Renal cortex interstitium (tissue), 11 donors: ENCODE measurements at regions not wholly inside any gene's neighbourhood (a gene's known extent, or its start where the extent isn't known, plus 50 kb on each side); places are given as distances from the start of the nearest gene placed in this dataset.

ENCODE experiments used
- DNase-seq, 11 donors: peaks; one replicate each; pipeline ENCODE4 v3.0.0-alpha.2; 2013; ENCODE audit warnings: low read depth in 9 of 11, low spot score in 4 of 11; ENCODE audit errors: extremely low read depth in 1 of 11

DNA sequence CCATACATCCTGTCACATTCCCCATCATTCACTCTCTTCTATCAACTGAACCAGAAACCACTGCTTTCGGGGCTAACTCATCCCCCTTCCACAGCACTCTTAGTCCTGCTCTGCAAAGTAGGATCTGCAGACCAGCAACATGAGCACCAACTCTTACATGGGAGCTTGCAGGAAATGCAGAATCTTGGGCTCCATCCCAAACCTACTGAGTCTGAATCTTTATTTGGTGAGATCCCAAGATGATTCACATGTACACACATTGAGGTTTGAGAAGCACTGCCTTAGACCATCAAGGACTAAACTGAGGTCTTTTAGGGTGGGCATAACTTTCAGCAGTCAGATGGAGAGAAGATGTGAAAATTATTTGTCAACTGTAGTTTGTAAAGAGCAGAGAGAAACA lies 235.6 kb upstream of the EPHA4 start:
- DNase-seq, result no peak

DNA sequence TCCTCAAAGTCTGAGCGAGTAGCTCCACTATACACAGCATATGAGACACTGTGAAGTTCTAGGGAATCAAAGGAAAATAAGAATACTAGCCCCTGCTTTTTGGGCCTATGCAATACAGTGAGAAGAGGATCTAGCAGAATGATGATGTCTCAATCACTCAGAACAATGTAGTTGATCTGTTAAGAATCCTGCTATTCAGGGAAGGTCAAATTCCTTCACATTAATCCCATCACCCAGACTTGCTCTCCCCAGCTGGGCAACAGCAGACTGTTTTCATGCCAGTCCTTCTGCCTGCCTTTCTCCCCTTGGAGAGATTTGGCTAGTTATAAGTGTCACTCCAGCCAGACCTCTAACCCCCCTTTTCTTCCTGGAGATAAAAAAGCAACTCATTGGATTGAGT lies 230.0 kb upstream of the EPHA4 start:
- DNase-seq, result no peak

DNA sequence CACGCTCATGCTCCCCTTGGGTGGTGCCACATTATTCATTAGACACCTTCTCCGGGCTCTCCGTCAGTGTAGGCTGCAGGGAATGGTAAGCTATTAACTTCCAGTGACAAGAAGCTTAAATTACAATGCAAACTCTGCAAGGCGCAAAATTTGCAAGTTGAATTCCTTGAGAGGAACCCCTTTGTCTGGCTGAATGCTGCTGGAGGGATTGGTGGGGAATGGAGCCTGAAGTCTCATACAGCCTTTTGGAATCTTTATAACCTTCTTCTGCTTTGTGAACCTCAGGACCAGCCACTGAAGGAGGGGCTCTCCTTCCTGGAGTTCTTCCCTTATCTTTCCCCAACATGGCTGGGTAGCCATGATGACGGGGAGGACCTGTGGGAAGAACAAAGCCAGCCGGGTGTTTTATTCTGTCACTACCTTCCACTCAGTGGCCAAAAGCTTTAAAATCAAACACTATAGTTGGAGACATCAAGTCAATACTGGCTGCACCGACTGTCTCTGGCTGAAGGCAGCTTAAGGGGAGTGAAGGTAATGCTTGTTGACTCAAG lies 220.9 kb upstream of the EPHA4 start:
- DNase-seq, result peak in 3 of 11 donors; percentile 12 to 19 (median 15)

DNA sequence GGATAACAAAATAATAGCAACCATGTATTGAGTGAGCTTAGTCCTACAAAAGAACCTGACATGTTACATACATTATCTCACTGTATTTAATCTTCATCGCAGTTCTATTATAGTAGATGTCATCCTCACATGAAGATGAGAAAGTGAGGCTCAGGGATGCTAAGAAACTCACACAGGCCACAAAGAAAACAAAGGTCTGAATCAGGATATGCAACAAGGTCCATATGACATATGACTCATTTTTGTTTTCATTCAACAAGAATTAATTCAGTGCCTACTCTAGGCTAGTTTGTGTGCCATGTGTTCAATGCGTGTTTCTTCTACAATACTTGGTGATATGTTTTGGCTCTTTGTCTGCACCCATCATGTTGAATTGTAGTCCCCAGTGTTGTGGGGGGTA lies 219.7 kb upstream of the EPHA4 start:
- no peak for DNase-seq

DNA sequence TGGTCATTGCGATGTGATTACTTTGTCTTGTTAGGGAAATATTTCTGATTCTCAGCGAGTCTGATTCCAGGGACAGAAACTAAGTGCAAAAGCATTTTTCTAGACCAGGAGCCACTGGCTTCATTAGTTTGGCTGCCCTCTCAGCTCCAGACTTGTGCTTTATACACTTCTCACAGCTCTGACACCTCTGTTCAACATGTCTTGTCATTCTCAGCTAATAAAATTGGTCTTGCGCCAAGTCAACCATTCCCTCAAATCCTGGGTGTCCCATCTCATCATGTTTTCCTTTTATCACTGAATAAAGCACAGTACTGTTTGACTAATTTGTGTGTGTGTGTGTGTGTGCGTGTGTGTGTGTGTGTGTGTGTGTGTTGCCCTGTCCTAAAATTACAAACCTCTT lies 215.5 kb upstream of the EPHA4 start:
- no peak for DNase-seq

GRCh38 chr2:221786297-221786926 lies 214.3 kb upstream of the EPHA4 start:
- DNase-seq, result no peak

DNA sequence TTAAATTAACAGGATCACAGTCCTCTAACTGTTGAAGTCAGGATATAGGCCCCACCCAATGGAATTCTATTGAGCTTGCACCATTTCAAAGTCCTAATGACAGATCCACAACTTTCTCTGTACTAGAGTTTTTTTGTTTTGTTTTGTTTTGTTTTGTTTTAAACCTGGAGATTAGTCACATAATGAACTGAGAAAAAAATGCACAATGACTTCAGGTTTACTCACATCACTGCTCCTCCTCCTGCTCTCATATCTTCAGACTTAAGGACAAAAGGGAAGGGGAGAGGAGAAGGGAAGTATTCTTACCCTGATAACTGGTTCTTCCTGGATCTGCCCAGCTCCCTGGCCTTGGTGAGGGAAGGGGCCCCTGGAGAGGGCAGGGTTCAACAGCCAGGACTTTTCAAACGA lies 208.2 kb upstream of the EPHA4 start:
- no peak for DNase-seq

DNA sequence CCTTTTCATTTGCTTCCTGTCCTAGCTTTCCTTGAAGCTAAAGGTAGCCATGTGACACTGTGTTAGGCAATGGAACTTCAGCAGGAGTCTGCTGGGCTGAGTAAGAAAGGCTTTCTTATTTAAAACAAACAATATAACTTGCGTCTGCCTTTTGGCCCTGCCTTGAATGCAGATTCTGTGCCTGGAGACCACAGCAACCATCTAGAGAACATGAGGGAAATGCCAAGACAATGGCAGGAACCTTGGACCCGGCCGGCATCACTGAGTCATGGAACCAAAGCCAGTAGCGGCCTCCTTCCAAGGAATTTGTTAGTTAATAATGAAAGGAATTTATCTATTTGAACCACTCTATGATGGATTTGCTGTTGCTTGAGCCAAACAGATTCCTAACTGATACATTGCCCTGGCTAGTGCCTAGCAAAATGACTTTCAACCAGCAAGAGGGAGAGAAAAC lies 207.5 kb upstream of the EPHA4 start:
- DNase-seq, result no peak

- no peak for DNase-seq
Measured at GRCh38 chr2:221778025-221778424, 205.9 kb upstream of the EPHA4 start.

DNA sequence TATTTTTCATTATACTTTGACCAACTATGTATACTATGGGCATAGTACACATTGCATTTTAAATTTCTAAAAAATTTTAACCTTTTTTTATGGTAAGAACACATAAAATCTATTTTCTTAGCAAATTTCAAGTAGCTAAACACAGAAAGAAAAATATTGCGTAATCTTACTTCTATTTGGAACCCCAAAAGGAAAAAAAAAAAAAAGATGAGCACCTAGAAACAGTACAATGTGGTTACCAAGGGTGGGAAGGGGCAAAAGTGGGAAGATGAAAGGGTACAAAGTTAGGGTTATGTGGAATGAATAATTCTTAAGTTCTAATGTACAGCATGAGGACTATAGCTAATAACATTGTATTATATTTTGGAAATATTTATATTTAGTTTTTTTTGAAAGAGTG lies 205.0 kb upstream of the EPHA4 start:
- DNase-seq, result no peak

- no peak for DNase-seq
Measured at GRCh38 chr2:221775096-221775495, 203.0 kb upstream of the EPHA4 start.

DNA sequence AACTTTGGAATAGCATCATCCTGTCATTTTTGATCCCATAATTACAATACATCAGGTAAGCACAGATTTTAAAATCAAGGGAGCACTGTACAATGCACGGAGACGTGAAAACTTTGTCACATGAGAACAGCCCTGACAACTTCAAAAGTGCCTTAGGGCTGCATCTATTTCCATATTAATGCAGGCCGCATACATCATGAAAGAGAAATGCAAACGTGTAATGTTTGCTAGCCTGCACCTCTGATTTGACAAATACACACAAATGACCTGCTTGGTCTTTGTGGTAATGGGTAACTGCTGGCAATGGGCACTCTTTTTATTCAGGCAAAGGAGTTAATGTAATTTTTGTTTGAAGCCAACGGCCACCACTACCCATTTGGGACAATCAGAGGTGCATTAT lies 202.0 kb upstream of the EPHA4 start:
- DNase-seq, result no peak

DNA sequence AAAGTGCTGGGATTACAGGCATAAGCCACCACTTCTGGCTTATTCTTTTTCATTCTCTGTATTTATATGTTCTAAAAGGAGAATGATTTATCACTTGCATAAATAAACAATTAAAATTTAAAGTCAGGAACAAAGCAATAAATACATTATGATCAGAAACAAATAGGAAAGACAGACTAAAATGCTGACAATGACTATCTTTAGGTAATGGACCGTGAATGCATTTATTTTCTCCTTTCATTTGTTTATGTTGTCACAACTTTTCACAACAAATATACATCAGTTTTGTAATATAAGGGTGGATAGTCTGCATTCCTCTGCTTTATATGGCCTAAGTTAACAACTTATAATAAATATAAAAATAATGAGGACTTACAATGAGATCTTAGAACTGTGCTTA lies 199.2 kb upstream of the EPHA4 start:
- DNase-seq, result no peak

- no peak for DNase-seq
Measured at GRCh38 chr2:221767106-221768012, 195.3 kb upstream of the EPHA4 start.

GRCh38 chr2:221762496-221762895 lies 190.4 kb upstream of the EPHA4 start:
- DNase-seq, result no peak

GRCh38 chr2:221761260-221761659 lies 189.2 kb upstream of the EPHA4 start:
- no peak for DNase-seq

DNA sequence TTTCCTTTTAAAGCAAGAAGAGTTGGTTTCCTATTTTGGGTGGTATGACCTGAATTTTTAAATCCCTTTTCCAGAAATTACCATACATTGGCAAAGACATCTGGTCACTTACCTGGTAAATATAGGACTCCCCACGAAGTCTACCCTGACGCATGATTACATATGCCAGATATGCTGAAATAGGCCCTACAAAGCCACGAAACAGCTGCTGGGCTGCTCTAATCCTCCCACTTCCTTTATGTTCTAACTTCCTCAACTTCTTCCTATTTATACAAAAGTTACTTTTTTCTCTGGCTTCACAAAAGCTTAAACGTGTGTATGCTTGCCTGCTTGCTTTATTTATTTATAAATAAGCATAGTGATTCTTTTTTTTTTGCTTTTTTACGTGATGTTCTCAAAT lies 186.0 kb upstream of the EPHA4 start:
- DNase-seq, result no peak

DNA sequence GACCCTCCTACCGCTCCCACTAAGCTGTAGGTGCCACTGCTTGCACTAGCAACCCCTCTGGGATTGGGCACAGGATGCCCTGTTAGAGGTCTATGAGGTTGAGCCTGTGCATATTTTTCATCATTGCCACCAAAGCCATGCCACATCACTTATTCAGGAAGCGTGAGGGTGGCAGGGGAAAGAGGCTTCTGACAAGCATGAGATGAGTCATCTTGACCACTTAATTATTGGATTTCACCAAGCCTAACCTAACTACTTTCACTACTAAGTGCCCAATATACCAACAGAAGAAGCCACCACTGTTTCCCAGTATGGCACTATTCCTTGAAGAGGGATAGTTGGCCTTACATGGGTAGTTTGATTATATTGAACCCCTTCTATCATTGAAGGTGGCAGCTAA lies 181.3 kb upstream of the EPHA4 start:
- no peak for DNase-seq

DNA sequence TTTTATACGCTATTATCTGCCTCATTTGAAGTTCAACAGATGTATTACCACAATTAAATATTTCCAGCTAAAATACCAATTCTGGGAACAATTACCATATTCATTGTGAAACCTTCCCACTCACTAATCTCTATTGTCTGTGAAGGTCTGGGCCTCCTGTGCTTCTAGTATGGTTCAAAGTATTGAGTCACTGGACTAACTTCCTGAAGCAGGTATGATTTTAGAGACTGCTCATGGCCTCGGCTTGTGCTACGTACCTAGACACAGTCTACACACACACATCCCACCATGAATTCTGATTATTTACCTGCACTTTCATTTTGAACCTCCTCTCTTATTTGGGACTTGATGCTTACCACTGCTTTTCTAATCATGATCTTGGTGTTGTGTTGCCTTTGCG lies 180.7 kb upstream of the EPHA4 start:
- no peak for DNase-seq

- DNase-seq, result no peak
Measured at GRCh38 chr2:221750316-221750715, 178.2 kb upstream of the EPHA4 start.
